K562 (cell line): ENCODE measurements at regions not wholly inside any gene's neighbourhood (a gene's known extent, or its start where the extent isn't known, plus 50 kb on each side); places are given as distances from the start of the nearest gene placed in this dataset.

Experiments used
- ATAC-seq: fragments of 200-7000 bp; cut with Tn5 transposase; 3 replicates; pipeline ENCODE4 v1.9.1; 2020; ENCODE audit warnings: moderate library complexity
- BruUV-seq: library from RNA; stranded (reverse); fragments of 400-500 nt; replicated peaks from 2 replicates; lab custom pipeline; 2021; lab: Mats Ljungman, UMichigan
- CTCF ChIA-PET: fragments of 300-600 bp; formaldehyde crosslinking; extraction: SDS; loops from one replicate; lab custom pipeline; 2021; ENCODE audit warnings: low intra/inter-chr PET ratio; lab: Yijun Ruan, JAX
- POLR2A ChIA-PET: fragments of 300-600, 350-650 bp; sonication (Branson Sonifier 250); formaldehyde crosslinking; extraction: SDS; loops from one replicate; lab custom pipeline; 2021; ENCODE audit warnings: antibody characterized with exemption, inconsistent platforms; lab: Yijun Ruan, JAX
- DNase-seq, 4 experiments: peaks; one replicate each; pipeline versions ENCODE4 v3.0.0 to v3.0.0-alpha.2; 2011 to 2018; ENCODE audit warnings: low spot score in 3 of 4, mixed read lengths in 3 of 4; ENCODE audit errors: extremely low read depth in 1 of 4
- FAIRE-seq: peaks from 2 replicates; lab custom pipeline; 2011; peaks lifted over from hg19 to GRCh38; lab: Jason Lieb, UNC
- H2AFZ ChIP-seq: 2 replicates; pipeline ENCODE4 v1.6.0; 2011; ENCODE audit warnings: low read depth, low read length, control low read depth, inconsistent platforms
- H3K27ac ChIP-seq: fragments of 200-600 bp; 3 replicates; pipeline ENCODE4 v1.8.0; 2011; ENCODE audit warnings: low read depth, mild to moderate bottlenecking, control low read depth, inconsistent platforms, low read length, moderate library complexity, mixed read lengths; ENCODE audit errors: extremely low read depth
- H3K27me3 ChIP-seq, 2 experiments: fragments of 300-600 bp in 1 of 2; 2 replicates in 1 of 2; 3 replicates in 1 of 2; pipeline versions ENCODE4 v1.6.0 to v1.8.0; 2011; ENCODE audit warnings: inconsistent platforms in 2 of 2, low read length in 2 of 2, mild to moderate bottlenecking in 1 of 2, mixed read lengths in 1 of 2, moderate library complexity in 1 of 2; ENCODE audit not compliant: control insufficient read depth in 2 of 2, insufficient read depth in 2 of 2
- H3K36me3 ChIP-seq: fragments of 300-600 bp; 3 replicates; pipeline ENCODE4 v1.8.0; 2011; ENCODE audit warnings: mild to moderate bottlenecking, low read length, inconsistent platforms; ENCODE audit not compliant: control insufficient read depth, insufficient read depth
- H3K4me1 ChIP-seq, 2 experiments: fragments of 200-600 bp in 1 of 2; replicated peaks in 1 of 2; 2 replicates in 1 of 2; 3 replicates in 1 of 2; pipeline versions ENCODE4 v1.5.1 to v1.8.0; 2011; ENCODE audit warnings: inconsistent platforms in 2 of 2, low read length in 2 of 2, mild to moderate bottlenecking in 1 of 2, mixed read lengths in 1 of 2, moderate library complexity in 1 of 2; ENCODE audit not compliant: control insufficient read depth in 2 of 2, insufficient read depth in 2 of 2
- H3K4me2 ChIP-seq: 2 replicates; pipeline ENCODE4 v1.6.1; 2011; ENCODE audit warnings: low read length, control low read depth, inconsistent platforms, mixed read lengths; ENCODE audit not compliant: insufficient read depth
- H3K4me3 ChIP-seq: fragments of 200-600 bp; sonication (generic), shearing (Covaris generic); 2 replicates; pipeline ENCODE4 v1.5.1; 2016; ENCODE audit warnings: control low read depth, inconsistent platforms
- H3K79me2 ChIP-seq: fragments of 200-600 bp; 3 replicates; pipeline ENCODE4 v1.8.0; 2011; ENCODE audit warnings: low read length, inconsistent platforms; ENCODE audit not compliant: control insufficient read depth, insufficient read depth
- H3K9ac ChIP-seq, 2 experiments: 2 replicates each; pipeline versions ENCODE4 v1.6.0 to v1.6.1; 2011; ENCODE audit warnings: low read depth in 2 of 2, low read length in 2 of 2, control low read depth in 1 of 2, inconsistent platforms in 1 of 2, mild to moderate bottlenecking in 1 of 2, mixed read lengths in 1 of 2; ENCODE audit not compliant: insufficient read depth in 1 of 2
- H3K9me1 ChIP-seq: one replicate; pipeline ENCODE4 v1.6.0; 2011; ENCODE audit warnings: inconsistent platforms, mild to moderate bottlenecking, low read length, moderate library complexity; ENCODE audit not compliant: control insufficient read depth, insufficient read depth
- H3K9me3 ChIP-seq: replicated peaks from 2 replicates; pipeline ENCODE4 v1.5.1; 2011; ENCODE audit warnings: low read depth, low read length, inconsistent platforms; ENCODE audit not compliant: control insufficient read depth, insufficient read depth
- H4K20me1 ChIP-seq: replicated peaks from 2 replicates; pipeline ENCODE4 v1.6.1; 2011; ENCODE audit warnings: low read length, inconsistent platforms, mixed read lengths; ENCODE audit not compliant: control insufficient read depth, insufficient read depth
- BCL6 ChIP-seq: fragments of 250-450 bp; sonication (Bioruptor Pico); IDR thresholded peaks from 2 replicates; pipeline ENCODE4 v1.4.0; 2020
- BCLAF1 ChIP-seq, 2 experiments: fragments of 450-650 bp in 1 of 2; IDR thresholded peaks; 2 replicates each; pipeline ENCODE4 v1.6.1; 2011 to 2017; ENCODE audit warnings: low read depth in 2 of 2, antibody characterized with exemption in 1 of 2, borderline replicate concordance in 1 of 2, low read length in 1 of 2, mild to moderate bottlenecking in 1 of 2, mixed read lengths in 1 of 2; ENCODE audit not compliant: control insufficient read depth in 1 of 2
- CHD1 ChIP-seq: fragments of 200-600 bp; sonication (generic); IDR thresholded peaks from one replicate; pipeline ENCODE4 v1.6.1; 2012; ENCODE audit warnings: mild to moderate bottlenecking, moderate library complexity, low read length, inconsistent platforms
- CUX1 ChIP-seq: fragments of 200-800 bp; sonication (Bioruptor generic); IDR thresholded peaks from 2 replicates; pipeline ENCODE4 v1.6.1; 2016; ENCODE audit warnings: missing genetic modification characterization, missing compliant biosample characterization
- E4F1 ChIP-seq: fragments of 250-450 bp; sonication (Bioruptor Pico); IDR thresholded peaks from 2 replicates; pipeline ENCODE4 v1.5.0; 2021; ENCODE audit warnings: mild to moderate bottlenecking, borderline replicate concordance
- EP300 ChIP-seq: IDR thresholded peaks from 2 replicates; pipeline ENCODE4 v1.6.1; 2012; ENCODE audit warnings: low read length, improper control_type of control experiment
- MAFK ChIP-seq: IDR thresholded peaks from 2 replicates; pipeline ENCODE4 v1.6.1; 2011; ENCODE audit warnings: low read length, improper control_type of control experiment
- WGBS: fragments of 100-300 bp; shearing (Covaris generic); methylation state at CpG from one replicate; pipeline ENCODE4 v1.1.6; 2016; ENCODE audit warnings: low coverage, mixed read lengths; ENCODE audit not compliant: insufficient coverage; ENCODE audit errors: missing lambda C conversion rate; 5-methylcytosine and 5-hydroxymethylcytosine counted together
- in situ Hi-C: fragments of 300-500 bp; cut with MboI; formaldehyde crosslinking; loops from 4 replicates; pipeline ENCODE4 v1.15.0; 2018; ENCODE audit warnings: inconsistent platforms, mixed read lengths
- intact Hi-C: fragments of 100-400 bp; cut with micrococcal nuclease; formaldehyde crosslinking; loops from 2 replicates; pipeline ENCODE4 v1.14.2; 2022

- in situ Hi-C loops (no loop called here), intact Hi-C loops (no loop called here)
- WGBS, result 0% methylated on average over 1 of the region's 1 CpG
- Histone ChIP-seq H3K27ac (no peak overlapping the region), H4K20me1 (no peaks in the 10 kb centered on the region), H3K36me3 (no peaks in the 10 kb centered on the region), H3K4me1 (no peaks in the 10 kb centered on the region), H3K4me3 (no peak overlapping the region), H3K27me3 (no peaks in the 10 kb centered on the region), H3K9ac (no peak overlapping the region), H3K9me3 (0 out of 2 replicates have a peak, but pooled peaks cover 2% of the 10 kb centered on the region), H3K4me2 (no peak overlapping the region), H3K9me1 (no peaks in the 10 kb centered on the region), H2AFZ (no peak overlapping the region), H3K79me2 (no peaks in the 10 kb centered on the region)
- CTCF ChIA-PET, result no interaction called here
- FAIRE-seq, result no peak
- no TSS peak for BruUV-seq
- DNase-seq, result no peak
- no peak for ATAC-seq
- POLR2A ChIA-PET, result no interaction called here
- no peak for TF ChIP-seq MAFK
- TF ChIP-seq BCL6 (CRISPR knock-in tag), result no peak
- TF ChIP-seq BCLAF1 (IDR thresholded peaks at IDR 0.05; ENCODE audit: borderline replicate concordance in 1 of 2, control insufficient read depth in 1 of 2, low read depth in 2 of 2, low read length in 1 of 2), result no peak
- TF ChIP-seq EP300, result no peak
- no peak for TF ChIP-seq E4F1 (CRISPR knock-in tag)
- TF ChIP-seq CUX1 (CRISPR knock-in tag), result no peak
- TF ChIP-seq CHD1, result no peak
Observed at GRCh38 chr4:65791111-65791811, 121.0 kb upstream of the EPHA5 start.
